ENCODE measurements at regions not wholly inside any gene's neighbourhood (a gene's known extent, or its start where the extent isn't known, plus 50 kb on each side); places are given as distances from the start of the nearest gene placed in this dataset.

DNA sequence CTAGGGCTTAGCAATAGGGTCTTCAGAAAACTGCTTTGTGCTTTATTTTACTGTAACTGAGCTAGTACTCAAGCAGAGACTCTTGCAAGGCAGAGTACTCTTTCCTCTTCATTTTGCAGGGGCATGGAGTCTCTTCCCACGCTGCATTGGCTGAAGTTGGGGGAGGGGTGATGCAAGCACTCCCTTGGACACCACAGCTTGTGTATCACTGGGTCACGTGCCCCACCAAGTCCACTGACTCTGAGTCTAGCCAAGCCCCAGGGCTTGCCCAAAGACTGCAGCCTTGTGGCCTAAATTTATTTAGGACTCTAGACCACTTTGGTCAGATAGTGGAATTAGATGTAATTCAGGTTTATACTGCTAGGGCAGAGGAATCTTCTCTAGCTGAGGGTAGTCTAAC lies 1075.0 kb upstream of the ADGRB3 start:
- 81 to 90% methylated on average over 2 of the region's 2 CpGs for WGBS, 2 donors
- intact Hi-C loops (cut with DNase I), result no loop called here
- no peaks in the 10 kb centered on the region for H3K9me3 ChIP-seq (ENCODE audit: control insufficient read depth, low read length)
- no peaks in the 10 kb centered on the region for H3K4me1 ChIP-seq (ENCODE audit: control insufficient read depth in 1 of 2, insufficient read depth in 2 of 2, low read length in 2 of 2)
- DNase-seq, result no peak
- no peak overlapping the region for H3K27ac ChIP-seq (ENCODE audit: low read depth in 1 of 2, low read length in 2 of 2)
- ATAC-seq (ENCODE audit: low FRiP score), result peak; percentile 41
- H3K4me3 ChIP-seq (ENCODE audit: low read length in 2 of 2), result no peak overlapping the region
- no peaks in the 10 kb centered on the region for H3K36me3 ChIP-seq (ENCODE audit: control insufficient read depth in 1 of 2, insufficient read depth in 2 of 2, low read length in 1 of 2)
- H3K27me3 ChIP-seq (ENCODE audit: control insufficient read depth in 1 of 2, insufficient read depth in 2 of 2, low read length in 1 of 2), result no peaks in the 10 kb centered on the region

DNA sequence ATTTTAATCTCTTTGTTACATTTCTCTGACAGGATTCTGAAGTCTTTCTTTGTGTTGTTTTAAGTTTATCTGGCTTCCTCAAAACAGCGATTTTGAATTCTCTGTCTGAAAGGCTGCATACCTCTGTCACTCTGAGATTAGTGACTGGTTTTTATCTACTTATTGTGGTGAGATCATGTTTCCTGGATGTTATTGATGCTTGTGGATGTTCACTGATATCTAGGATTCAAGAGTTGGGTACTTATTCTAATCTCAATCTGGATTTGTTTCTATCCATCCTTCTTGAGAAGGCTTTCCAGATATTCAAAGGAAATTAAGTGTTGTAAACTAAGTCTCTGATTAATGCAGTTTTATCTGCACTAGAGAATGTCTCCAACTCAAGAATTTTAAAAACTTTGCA lies 1076.1 kb upstream of the ADGRB3 start:
- intact Hi-C loops (cut with DNase I), result no loop called here
- no peak for ATAC-seq (ENCODE audit: low FRiP score)
- WGBS, 2 donors, result 7% methylated on average over 1 of the region's 1 CpG
- Histone ChIP-seq H3K36me3 (ENCODE audit: control insufficient read depth in 1 of 2, insufficient read depth in 2 of 2, low read length in 1 of 2) (no peaks in the 10 kb centered on the region), H3K4me3 (ENCODE audit: low read length in 2 of 2) (no peak overlapping the region), H3K27me3 (ENCODE audit: control insufficient read depth in 1 of 2, insufficient read depth in 2 of 2, low read length in 1 of 2) (no peaks in the 10 kb centered on the region), H3K4me1 (ENCODE audit: control insufficient read depth in 1 of 2, insufficient read depth in 2 of 2, low read length in 2 of 2) (no peaks in the 10 kb centered on the region), H3K9me3 (ENCODE audit: control insufficient read depth, low read length) (no peaks in the 10 kb centered on the region), H3K27ac (ENCODE audit: low read depth in 1 of 2, low read length in 2 of 2) (no peak overlapping the region)
- no peak for DNase-seq

DNA sequence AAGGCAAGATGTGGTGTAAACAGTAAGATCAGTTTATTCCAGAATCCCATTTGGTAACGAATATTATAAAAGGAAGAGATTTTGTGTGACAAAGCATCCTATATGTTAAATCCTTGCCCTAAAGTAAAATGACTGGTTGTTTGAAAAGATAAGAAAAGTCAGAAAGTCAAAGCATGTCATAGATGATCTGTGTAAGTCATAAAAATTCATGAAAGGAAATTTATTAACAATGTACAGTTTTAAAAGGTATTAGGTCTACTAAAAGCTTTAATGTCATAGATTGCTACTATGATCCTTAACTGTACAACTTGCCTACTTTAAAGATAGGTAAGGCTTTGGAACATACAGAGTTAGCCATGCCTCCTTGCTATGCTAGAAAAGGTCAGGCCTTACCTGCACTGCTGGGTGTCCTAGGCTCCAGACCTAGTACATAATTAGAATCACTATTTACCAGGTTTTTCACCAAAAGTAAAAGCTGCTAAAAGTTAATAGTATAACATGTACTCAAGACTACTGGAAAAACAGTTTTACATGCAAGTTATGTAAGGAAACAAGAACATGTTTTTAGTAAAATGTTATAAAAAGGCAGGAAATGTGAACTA lies 1090.1 kb upstream of the ADGRB3 start:
- DNase-seq (no peak), ATAC-seq (ENCODE audit: low FRiP score) (no peak)
- Histone ChIP-seq H3K36me3 (ENCODE audit: control insufficient read depth in 1 of 2, insufficient read depth in 2 of 2, low read length in 1 of 2) (no peaks in the 10 kb centered on the region), H3K27ac (ENCODE audit: low read depth in 1 of 2, low read length in 2 of 2) (no peak overlapping the region), H3K27me3 (ENCODE audit: control insufficient read depth in 1 of 2, insufficient read depth in 2 of 2, low read length in 1 of 2) (no peaks in the 10 kb centered on the region), H3K4me1 (ENCODE audit: control insufficient read depth in 1 of 2, insufficient read depth in 2 of 2, low read length in 2 of 2) (no peaks in the 10 kb centered on the region), H3K9me3 (ENCODE audit: control insufficient read depth, low read length) (peaks cover 2% of the 10 kb centered on the region), H3K4me3 (ENCODE audit: low read length in 2 of 2) (no peak overlapping the region)
- intact Hi-C loops (cut with DNase I), result no loop called here
- 83 to 86% methylated on average over 1 of the region's 1 CpG for WGBS, 2 donors

DNA sequence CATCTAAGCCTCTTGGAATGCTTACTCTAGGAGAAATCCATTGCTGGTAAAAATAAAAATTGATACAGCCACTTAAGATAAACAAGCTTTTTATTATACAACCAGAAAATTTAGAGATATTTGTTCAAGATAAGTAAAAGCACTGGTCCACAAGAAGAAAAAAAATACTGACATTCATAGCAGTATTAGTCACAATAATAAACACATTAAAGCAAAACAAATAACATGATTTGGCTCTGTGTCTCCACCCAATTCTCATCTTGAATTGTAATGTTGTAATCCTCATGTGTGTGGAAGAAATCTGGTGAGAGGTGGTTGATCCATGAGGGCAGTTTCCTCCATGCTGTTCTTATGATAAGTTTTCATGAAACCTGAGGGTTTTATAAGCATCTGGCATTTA lies 1093.5 kb upstream of the ADGRB3 start:
- Histone ChIP-seq H3K27me3 (ENCODE audit: control insufficient read depth in 1 of 2, insufficient read depth in 2 of 2, low read length in 1 of 2) (no peaks in the 10 kb centered on the region), H3K4me1 (ENCODE audit: control insufficient read depth in 1 of 2, insufficient read depth in 2 of 2, low read length in 2 of 2) (no peaks in the 10 kb centered on the region), H3K4me3 (ENCODE audit: low read length in 2 of 2) (no peak overlapping the region), H3K27ac (ENCODE audit: low read depth in 1 of 2, low read length in 2 of 2) (no peak overlapping the region), H3K9me3 (ENCODE audit: control insufficient read depth, low read length) (peaks cover 3% of the 10 kb centered on the region), H3K36me3 (ENCODE audit: control insufficient read depth in 1 of 2, insufficient read depth in 2 of 2, low read length in 1 of 2) (no peaks in the 10 kb centered on the region)
- ATAC-seq (ENCODE audit: low FRiP score), result no peak
- no peak for DNase-seq
- intact Hi-C loops (cut with DNase I), result no loop called here

DNA sequence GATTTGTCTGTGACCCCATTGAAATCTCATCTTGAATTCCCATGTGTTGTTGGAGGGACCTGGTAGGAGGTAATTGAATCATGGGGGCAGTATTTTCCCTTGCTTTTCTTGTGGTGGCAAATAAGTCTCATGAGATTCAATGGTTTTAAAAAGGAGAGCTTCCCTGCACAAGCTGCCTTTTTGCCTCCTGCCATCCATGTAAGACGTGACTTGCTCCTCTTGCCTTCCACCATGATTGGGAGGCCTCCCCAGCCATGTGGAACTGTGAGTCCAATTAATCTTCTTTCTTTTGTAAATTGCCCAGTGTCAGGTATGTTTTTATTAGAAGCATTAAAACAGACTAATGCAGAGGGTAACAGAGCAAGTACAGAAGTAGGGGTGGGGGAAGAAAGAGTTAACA lies 1097.0 kb upstream of the ADGRB3 start:
- Histone ChIP-seq H3K27ac (ENCODE audit: low read depth in 1 of 2, low read length in 2 of 2) (no peak overlapping the region), H3K36me3 (ENCODE audit: control insufficient read depth in 1 of 2, insufficient read depth in 2 of 2, low read length in 1 of 2) (no peaks in the 10 kb centered on the region), H3K4me1 (ENCODE audit: control insufficient read depth in 1 of 2, insufficient read depth in 2 of 2, low read length in 2 of 2) (no peaks in the 10 kb centered on the region), H3K4me3 (ENCODE audit: low read length in 2 of 2) (no peak overlapping the region), H3K27me3 (ENCODE audit: control insufficient read depth in 1 of 2, insufficient read depth in 2 of 2, low read length in 1 of 2) (no peaks in the 10 kb centered on the region), H3K9me3 (ENCODE audit: control insufficient read depth, low read length) (peaks cover 3% of the 10 kb centered on the region)
- intact Hi-C loops (cut with DNase I), result no loop called here
- DNase-seq (no peak), ATAC-seq (ENCODE audit: low FRiP score) (no peak)
- WGBS, 2 donors, result 87 to 88% methylated on average over 1 of the region's 1 CpG

DNA sequence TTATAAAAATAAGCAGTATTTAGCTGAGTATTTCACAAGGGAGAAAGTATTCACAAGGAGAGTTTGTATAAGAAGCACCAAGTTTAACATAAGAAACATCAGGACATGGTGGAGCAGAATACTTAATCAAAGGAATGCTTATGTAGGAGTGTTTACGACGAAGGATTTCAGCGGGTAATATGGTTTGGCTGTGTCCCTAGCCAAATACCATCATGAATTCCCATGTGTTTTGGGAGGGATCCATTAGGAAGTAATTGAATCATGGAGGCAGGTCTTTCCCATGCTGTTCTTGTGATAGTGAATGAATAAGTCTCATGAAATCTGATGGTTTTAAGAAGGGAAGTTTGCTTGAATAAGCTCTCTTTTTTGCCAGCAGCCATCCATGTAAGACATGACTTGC lies 1099.1 kb upstream of the ADGRB3 start:
- H3K27ac ChIP-seq (ENCODE audit: low read depth in 1 of 2, low read length in 2 of 2), result no peak overlapping the region
- intact Hi-C loops (cut with DNase I), result no loop called here
- no peaks in the 10 kb centered on the region for H3K36me3 ChIP-seq (ENCODE audit: control insufficient read depth in 1 of 2, insufficient read depth in 2 of 2, low read length in 1 of 2)
- no peaks in the 10 kb centered on the region for H3K27me3 ChIP-seq (ENCODE audit: control insufficient read depth in 1 of 2, insufficient read depth in 2 of 2, low read length in 1 of 2)
- 30 to 39% methylated on average over 3 of the region's 3 CpGs for WGBS, 2 donors
- DNase-seq (no peak), ATAC-seq (ENCODE audit: low FRiP score) (no peak)
- peaks cover 2% of the 10 kb centered on the region for H3K9me3 ChIP-seq (ENCODE audit: control insufficient read depth, low read length)
- no peaks in the 10 kb centered on the region for H3K4me1 ChIP-seq (ENCODE audit: control insufficient read depth in 1 of 2, insufficient read depth in 2 of 2, low read length in 2 of 2)
- no peak overlapping the region for H3K4me3 ChIP-seq (ENCODE audit: low read length in 2 of 2)

DNA sequence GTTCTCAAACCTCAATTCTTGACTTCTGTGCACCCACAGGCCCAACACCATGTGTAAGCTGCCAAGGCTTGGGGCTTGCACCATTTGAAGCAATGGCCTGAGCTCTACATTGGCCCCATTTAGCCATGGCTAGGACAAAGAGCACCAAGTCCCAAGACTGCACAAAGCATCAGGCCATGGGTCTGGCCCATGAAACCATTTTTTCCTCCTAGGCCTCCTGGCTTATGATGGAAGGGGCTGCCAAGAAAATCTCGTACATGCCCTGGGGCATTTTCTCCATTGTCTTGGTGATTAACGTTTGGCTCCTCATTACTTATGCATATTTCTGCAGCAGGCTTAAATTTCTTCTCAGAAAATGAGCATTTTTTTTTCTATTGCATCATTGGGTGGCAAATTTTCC lies 1128.7 kb upstream of the ADGRB3 start:
- Histone ChIP-seq H3K4me1 (ENCODE audit: control insufficient read depth in 1 of 2, insufficient read depth in 2 of 2, low read length in 2 of 2) (no peaks in the 10 kb centered on the region), H3K36me3 (ENCODE audit: control insufficient read depth in 1 of 2, insufficient read depth in 2 of 2, low read length in 1 of 2) (no peaks in the 10 kb centered on the region), H3K27me3 (ENCODE audit: control insufficient read depth in 1 of 2, insufficient read depth in 2 of 2, low read length in 1 of 2) (no peaks in the 10 kb centered on the region), H3K27ac (ENCODE audit: low read depth in 1 of 2, low read length in 2 of 2) (no peak overlapping the region), H3K9me3 (ENCODE audit: control insufficient read depth, low read length) (peaks cover 2% of the 10 kb centered on the region), H3K4me3 (ENCODE audit: low read length in 2 of 2) (no peak overlapping the region)
- WGBS, 2 donors, result 65 to 79% methylated on average over 2 of the region's 2 CpGs
- no peak for ATAC-seq (ENCODE audit: low FRiP score)
- intact Hi-C loops (cut with DNase I), result no loop called here
- DNase-seq, result no peak

DNA sequence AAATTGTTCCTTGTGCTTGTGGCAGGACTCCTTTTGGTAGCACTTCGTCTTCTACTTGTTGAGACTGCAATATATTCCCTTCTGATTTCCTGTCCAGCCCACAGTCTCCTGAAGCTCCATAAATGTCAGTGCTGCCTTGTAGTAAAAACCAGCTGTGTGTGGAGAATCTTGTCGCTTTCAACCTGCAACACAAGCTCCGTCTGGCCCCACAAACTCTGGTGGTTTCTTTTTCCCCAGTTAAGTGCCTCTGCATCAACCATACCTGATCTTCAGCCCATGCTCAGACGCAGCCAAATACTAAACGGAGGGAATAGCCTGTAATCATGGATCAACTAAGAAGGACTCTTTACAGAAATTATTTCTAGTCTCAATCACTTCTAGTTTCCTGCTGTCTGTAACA lies 1133.3 kb upstream of the ADGRB3 start:
- Histone ChIP-seq H3K27me3 (ENCODE audit: control insufficient read depth in 1 of 2, insufficient read depth in 2 of 2, low read length in 1 of 2) (no peaks in the 10 kb centered on the region), H3K36me3 (ENCODE audit: control insufficient read depth in 1 of 2, insufficient read depth in 2 of 2, low read length in 1 of 2) (no peaks in the 10 kb centered on the region), H3K9me3 (ENCODE audit: control insufficient read depth, low read length) (peaks cover 2% of the 10 kb centered on the region), H3K27ac (ENCODE audit: low read depth in 1 of 2, low read length in 2 of 2) (no peak overlapping the region), H3K4me3 (ENCODE audit: low read length in 2 of 2) (no peak overlapping the region), H3K4me1 (ENCODE audit: control insufficient read depth in 1 of 2, insufficient read depth in 2 of 2, low read length in 2 of 2) (no peaks in the 10 kb centered on the region)
- ATAC-seq (ENCODE audit: low FRiP score) (no peak), DNase-seq (no peak)
- intact Hi-C loops (cut with DNase I), result no loop called here
- WGBS, 2 donors, result 16 to 29% methylated on average over 5 of the region's 5 CpGs

DNA sequence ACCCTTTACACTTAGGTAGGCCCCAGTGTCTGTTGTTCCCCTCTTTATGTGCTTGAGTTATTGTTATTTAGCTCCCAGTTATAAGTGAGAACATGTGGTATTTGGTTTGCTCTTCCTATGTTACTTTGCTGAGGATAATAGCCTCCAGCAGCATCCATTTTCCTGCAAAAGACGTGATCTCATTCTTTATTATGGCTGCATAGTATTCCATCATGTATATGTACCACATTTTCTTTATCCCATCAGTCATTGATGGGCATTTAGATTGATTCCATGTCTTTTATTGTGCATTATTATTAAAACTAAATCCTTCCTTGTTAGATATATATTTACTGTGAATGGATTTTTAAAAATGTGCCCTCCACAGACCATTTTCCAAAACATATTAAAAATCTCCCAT lies 1137.3 kb upstream of the ADGRB3 start:
- H3K27ac ChIP-seq (ENCODE audit: low read depth in 1 of 2, low read length in 2 of 2), result no peak overlapping the region
- intact Hi-C loops (cut with DNase I), result no loop called here
- no peak overlapping the region for H3K4me3 ChIP-seq (ENCODE audit: low read length in 2 of 2)
- H3K27me3 ChIP-seq (ENCODE audit: control insufficient read depth in 1 of 2, insufficient read depth in 2 of 2, low read length in 1 of 2), result no peaks in the 10 kb centered on the region
- ATAC-seq (ENCODE audit: low FRiP score) (no peak), DNase-seq (no peak)
- no peaks in the 10 kb centered on the region for H3K36me3 ChIP-seq (ENCODE audit: control insufficient read depth in 1 of 2, insufficient read depth in 2 of 2, low read length in 1 of 2)
- no peaks in the 10 kb centered on the region for H3K9me3 ChIP-seq (ENCODE audit: control insufficient read depth, low read length)
- H3K4me1 ChIP-seq (ENCODE audit: control insufficient read depth in 1 of 2, insufficient read depth in 2 of 2, low read length in 2 of 2), result no peaks in the 10 kb centered on the region
- 84 to 92% methylated on average over 1 of the region's 1 CpG for WGBS, 2 donors

Measured in aorta (tissue), 5 donors.